HG03521 (cell line): ENCODE measurements at regions not wholly inside any gene's neighbourhood (a gene's known extent, or its start where the extent isn't known, plus 50 kb on each side); places are given as distances from the start of the nearest gene placed in this dataset.

Experiments
- ATAC-seq: cut with Tn5 transposase; IDR thresholded peaks from one replicate; pipeline ENCODE4 v1.9.1; 2021; ENCODE audit warnings: mild to moderate bottlenecking, moderate library complexity; ENCODE audit not compliant: unreplicated experiment

- ATAC-seq = no peak
Measured at GRCh38 chr5:109917154-109917546, 227.4 kb downstream of the MAN2A1 start.

- ATAC-seq = no peak
Measured at GRCh38 chr5:109917966-109918365, 228.2 kb downstream of the MAN2A1 start.

- no peak for ATAC-seq
Measured at GRCh38 chr5:109920736-109921135, 231.0 kb downstream of the MAN2A1 start.

- ATAC-seq = peak; percentile 76
Measured at GRCh38 chr5:109921735-109922380, 232.1 kb downstream of the MAN2A1 start.

GRCh38 chr5:109922381-109922995 lies 232.8 kb downstream of the MAN2A1 start:
- no peak for ATAC-seq

GRCh38 chr5:109923205-109923604 lies 233.5 kb downstream of the MAN2A1 start:
- ATAC-seq = no peak

- ATAC-seq = no peak
Measured at GRCh38 chr5:109924237-109925107, 234.7 kb downstream of the MAN2A1 start.

GRCh38 chr5:109927639-109928038 lies 237.9 kb downstream of the MAN2A1 start:
- ATAC-seq = no peak

- no peak for ATAC-seq
Measured at GRCh38 chr5:109928046-109928445, 238.3 kb downstream of the MAN2A1 start.

- no peak for ATAC-seq
Measured at GRCh38 chr5:109928811-109929210, 239.1 kb downstream of the MAN2A1 start.

- no peak for ATAC-seq
Measured at GRCh38 chr5:109929376-109929775, 239.6 kb downstream of the MAN2A1 start.

- no peak for ATAC-seq
Measured at GRCh38 chr5:109929911-109930310, 240.2 kb downstream of the MAN2A1 start.

GRCh38 chr5:109931049-109931780 lies 241.5 kb downstream of the MAN2A1 start:
- no peak for ATAC-seq

GRCh38 chr5:109935833-109936490 lies 246.2 kb downstream of the MAN2A1 start:
- no peak for ATAC-seq

GRCh38 chr5:109936996-109937395 lies 247.3 kb downstream of the MAN2A1 start:
- peak; percentile 75 for ATAC-seq

GRCh38 chr5:109937951-109938350 lies 248.2 kb downstream of the MAN2A1 start:
- ATAC-seq = no peak

- no peak for ATAC-seq
Measured at GRCh38 chr5:109938453-109938852, 248.7 kb downstream of the MAN2A1 start.

GRCh38 chr5:109939116-109939682 lies 249.5 kb downstream of the MAN2A1 start:
- ATAC-seq = no peak

- ATAC-seq = no peak
Measured at GRCh38 chr5:109942646-109943045, 252.9 kb downstream of the MAN2A1 start.

- no peak for ATAC-seq
Measured at GRCh38 chr5:109943701-109944235, 254.0 kb downstream of the MAN2A1 start.
